SW480 (cell line): ENCODE measurements at regions not wholly inside any gene's neighbourhood (a gene's known extent, or its start where the extent isn't known, plus 50 kb on each side); places are given as distances from the start of the nearest gene placed in this dataset.

ENCODE experiments used
- DNase-seq: peaks from one replicate; pipeline ENCODE4 v3.0.0-alpha.2; 2016; ENCODE audit warnings: low spot score

GRCh38 chrX:6694221-6694620 is 159.3 kb upstream of the VCX3A start:
- no peak for DNase-seq

GRCh38 chrX:6693051-6693450 is 158.1 kb upstream of the VCX3A start:
- DNase-seq = no peak

GRCh38 chrX:6685489-6685888 is 150.6 kb upstream of the VCX3A start:
- DNase-seq = no peak

GRCh38 chrX:6683353-6683752 is 148.4 kb upstream of the VCX3A start:
- no peak for DNase-seq

DNA sequence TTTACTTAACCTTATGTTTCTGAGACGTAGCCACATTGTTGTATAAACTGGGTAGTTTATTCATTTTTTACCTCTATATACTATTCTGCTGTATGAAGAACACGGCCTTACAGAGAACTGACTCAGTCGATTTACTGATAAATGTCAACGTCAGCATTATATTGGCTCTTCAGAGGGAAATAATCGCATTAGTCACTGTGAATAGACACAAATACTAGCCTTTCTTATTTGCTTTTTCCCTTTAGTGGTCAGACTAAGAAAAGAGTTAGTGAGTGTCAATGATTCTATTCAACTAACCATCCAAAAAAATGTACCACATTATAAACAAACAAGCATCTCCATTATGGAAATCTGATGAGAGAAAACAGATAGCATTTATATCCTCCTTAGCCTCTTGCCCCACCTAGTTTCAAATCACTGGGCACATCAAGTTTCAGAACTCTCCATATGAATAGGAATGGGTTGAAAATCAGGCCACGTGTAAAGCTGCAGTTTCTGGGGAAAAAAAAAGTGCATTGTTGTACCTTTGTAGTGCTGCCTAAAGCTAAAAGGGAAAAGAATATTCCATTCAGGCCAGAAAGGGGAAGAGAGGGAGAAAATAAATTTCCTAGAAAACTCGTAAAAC is 146.7 kb upstream of the VCX3A start:
- no peak for DNase-seq

DNA sequence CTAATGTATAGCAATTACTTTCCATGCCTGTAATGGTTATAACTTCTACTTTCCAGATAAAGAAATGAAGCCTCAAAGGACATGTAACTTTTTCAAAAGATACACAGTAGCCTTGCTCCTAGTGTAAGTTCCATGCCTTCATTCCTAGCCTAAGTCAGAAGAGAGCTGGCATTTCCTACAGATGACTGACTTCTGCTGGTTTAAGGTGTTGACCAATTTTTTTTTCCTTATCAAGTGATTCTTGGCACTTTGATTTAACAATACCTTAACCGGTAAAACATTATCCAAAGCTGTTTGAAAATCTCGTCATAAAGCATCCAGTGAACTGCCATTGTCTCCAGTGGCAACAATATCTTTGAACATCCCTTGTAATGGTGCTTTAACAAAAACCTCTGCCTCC is 145.1 kb upstream of the VCX3A start:
- DNase-seq = no peak

- no peak for DNase-seq
Measured at GRCh38 chrX:6679550-6679949, 144.6 kb upstream of the VCX3A start.

DNA sequence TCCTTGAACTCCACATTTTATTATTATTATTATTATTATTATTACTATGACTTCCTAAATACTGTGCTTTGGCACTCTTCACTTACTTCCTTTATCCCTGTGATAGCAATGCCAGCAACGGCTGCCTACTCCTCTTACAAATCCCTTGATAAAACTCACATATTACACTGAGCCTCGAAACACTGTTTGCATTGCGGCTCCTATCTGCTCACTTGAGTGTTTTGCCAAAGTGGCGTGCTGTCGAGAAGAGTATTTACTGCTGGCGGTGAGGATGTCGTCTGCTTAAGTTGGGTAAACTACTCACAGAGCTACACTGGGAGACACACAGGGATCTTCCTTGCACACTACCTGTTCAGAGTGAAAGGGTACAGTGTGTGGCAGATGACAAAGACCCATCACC is 143.4 kb upstream of the VCX3A start:
- no peak for DNase-seq

DNA sequence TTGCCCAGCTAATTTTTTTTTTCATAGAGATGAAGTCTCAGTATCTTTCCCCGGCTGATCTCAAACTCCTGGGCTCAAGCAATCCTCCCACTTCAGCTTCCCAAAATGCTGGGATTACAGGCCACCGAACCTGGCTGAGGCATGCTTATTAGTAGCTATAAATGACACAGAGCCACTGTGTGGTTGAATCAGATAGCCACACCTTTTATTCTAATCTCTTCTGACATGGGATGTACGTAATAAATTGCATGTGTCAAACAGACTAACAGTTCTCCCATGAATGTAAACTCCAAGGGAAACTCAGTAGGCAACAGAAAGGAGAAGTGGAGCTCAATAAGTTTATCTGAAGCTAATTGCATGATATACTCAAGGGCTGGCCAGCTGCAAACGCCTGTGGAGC is 139.8 kb upstream of the VCX3A start:
- DNase-seq = no peak

DNA sequence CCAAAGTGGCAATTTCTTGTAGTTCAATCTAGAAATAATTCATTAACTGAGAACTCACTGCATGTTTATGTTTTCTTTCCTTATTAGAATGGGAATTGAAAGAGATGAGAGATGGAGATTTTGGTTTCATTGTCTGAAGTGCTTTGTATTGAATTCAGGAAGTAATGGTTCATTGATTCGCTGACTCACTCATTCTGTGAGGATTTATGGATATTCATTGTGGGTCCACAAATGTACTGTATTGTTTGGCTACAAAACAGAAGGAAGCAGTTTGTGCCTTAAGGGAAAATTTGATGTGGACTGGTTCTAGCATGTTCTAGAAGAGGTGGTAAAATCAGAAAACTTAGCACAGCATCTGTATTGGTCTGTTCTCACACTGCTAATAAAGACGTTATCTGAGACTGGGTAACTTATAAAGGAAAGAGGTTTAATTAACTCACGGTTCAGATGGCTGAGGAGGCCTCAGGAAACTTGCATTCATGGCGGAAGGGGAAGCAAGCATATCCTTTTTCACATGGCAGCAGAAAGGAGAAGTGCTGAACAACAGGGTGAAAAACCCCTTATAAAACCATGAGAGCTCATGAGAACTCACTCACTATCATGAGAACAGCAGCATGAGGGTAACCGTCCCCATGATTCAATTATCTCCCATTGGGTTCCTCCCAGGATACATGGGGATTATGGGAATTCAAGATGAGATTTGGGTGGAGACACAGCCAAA is 132.3 kb upstream of the VCX3A start:
- no peak for DNase-seq

- no peak for DNase-seq
Measured at GRCh38 chrX:6666624-6667023, 131.7 kb upstream of the VCX3A start.

GRCh38 chrX:6661736-6662135 is 126.8 kb upstream of the VCX3A start:
- no peak for DNase-seq

GRCh38 chrX:6660567-6661264 is 125.8 kb upstream of the VCX3A start:
- no peak for DNase-seq

DNA sequence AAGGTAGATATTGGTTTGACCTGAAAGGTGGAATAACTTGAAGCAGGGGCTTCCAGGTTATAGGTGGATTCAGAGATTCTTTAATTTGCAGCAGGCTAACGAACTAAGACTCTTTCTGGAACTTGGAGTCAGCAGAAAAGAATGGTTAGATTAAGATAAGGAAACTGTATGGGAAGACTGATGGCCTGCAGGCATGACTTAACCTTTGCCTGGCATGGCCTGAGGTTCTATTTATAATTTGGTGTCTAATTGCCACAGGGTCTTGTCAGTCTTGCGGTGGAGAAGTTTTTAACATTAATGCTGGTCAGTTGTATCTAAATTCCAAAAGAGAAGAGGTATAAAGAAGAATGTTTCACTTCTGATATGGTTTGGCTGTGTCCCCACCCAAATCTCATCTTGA is 110.3 kb upstream of the VCX3A start:
- DNase-seq = no peak

DNA sequence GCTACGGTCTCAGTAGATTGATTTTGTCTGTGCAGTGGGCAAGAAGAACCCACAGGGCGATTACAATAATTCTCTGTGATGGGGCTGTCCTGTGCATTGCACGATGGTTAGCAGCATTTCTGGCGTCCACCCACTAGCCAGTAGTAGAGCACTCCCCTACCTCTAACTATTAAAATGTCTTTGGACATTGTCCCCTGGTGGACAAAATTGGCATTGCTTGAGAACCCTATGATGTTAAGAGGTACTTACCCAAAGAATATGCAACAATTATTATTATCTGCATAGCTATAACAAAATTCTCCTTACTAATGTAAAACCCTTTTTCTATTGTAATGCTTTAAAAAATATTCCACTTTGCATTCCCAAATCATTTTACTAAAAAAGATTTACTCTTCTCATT is 109.5 kb upstream of the VCX3A start:
- DNase-seq = no peak

- no peak for DNase-seq
Measured at GRCh38 chrX:6640727-6641126, 105.8 kb upstream of the VCX3A start.

GRCh38 chrX:6614506-6614905 is 79.6 kb upstream of the VCX3A start:
- no peak for DNase-seq

DNA sequence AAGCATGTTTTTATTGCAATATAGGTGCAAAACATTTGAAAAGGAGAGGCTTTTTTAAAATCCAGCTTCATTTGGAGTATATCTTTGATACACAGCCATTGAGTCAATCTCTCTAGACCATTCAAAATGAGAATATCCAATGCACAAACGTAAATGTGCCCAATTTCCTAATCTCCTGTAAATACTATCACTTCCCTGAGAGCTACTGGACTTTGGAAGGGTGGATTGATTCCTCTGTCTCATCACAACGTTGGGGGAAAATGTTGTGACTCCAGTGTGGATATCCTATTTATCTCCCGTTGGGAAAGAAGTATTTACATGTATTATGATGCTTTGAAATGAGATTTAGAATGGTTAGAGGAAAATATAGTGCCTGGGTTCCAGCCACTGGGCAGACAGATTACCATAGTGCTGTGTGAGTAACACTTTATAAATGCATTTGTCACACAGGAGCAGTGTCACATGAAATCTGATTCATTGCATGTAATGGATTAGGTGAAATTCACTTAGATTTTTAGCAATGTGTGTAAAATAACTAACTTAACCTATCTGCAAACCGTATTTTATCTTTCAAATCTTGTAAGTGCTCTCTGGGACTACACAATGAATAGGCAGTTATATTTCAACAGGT is 64.4 kb upstream of the VCX3A start:
- DNase-seq = no peak
